AG04450 (cell line): ENCODE measurements at regions not wholly inside any gene's neighbourhood (a gene's known extent, or its start where the extent isn't known, plus 50 kb on each side); places are given as distances from the start of the nearest gene placed in this dataset.

Experiments used
- CTCF ChIA-PET: fragments of 300-600, 350-600 bp; formaldehyde crosslinking; extraction: SDS; loops from one replicate; lab custom pipeline; 2022; ENCODE audit warnings: antibody characterized with exemption, inconsistent platforms; lab: Charles Lee
- POLR2A ChIA-PET: fragments of 350-600 bp; formaldehyde crosslinking; extraction: SDS; loops from one replicate; lab custom pipeline; 2021; ENCODE audit warnings: antibody characterized with exemption, inconsistent platforms; lab: Yijun Ruan, JAX
- DNase-seq: peaks from one replicate; pipeline ENCODE4 v3.0.0-alpha.2; 2011; ENCODE audit warnings: low read depth, low spot score
- H3K27ac ChIP-seq: one replicate; pipeline ENCODE4 v1.5.1; 2012; ENCODE audit warnings: low read depth, low read length, control low read depth
- H3K27me3 ChIP-seq: one replicate; pipeline ENCODE4 v1.6.0; 2012; ENCODE audit warnings: low read length; ENCODE audit not compliant: control insufficient read depth, insufficient read depth
- H3K4me3 ChIP-seq: 2 replicates; pipeline ENCODE4 v1.5.1; 2011; ENCODE audit warnings: mild to moderate bottlenecking, low read depth, low read length, control low read depth
- H3K9me3 ChIP-seq: 2 replicates; pipeline ENCODE4 v1.5.1; 2012; ENCODE audit warnings: low read length; ENCODE audit not compliant: control insufficient read depth, insufficient read depth
- CTCF ChIP-seq: IDR thresholded peaks from 2 replicates; pipeline ENCODE4 v1.5.1; 2011; ENCODE audit warnings: low read depth, low read length, control low read depth, inconsistent platforms

DNA sequence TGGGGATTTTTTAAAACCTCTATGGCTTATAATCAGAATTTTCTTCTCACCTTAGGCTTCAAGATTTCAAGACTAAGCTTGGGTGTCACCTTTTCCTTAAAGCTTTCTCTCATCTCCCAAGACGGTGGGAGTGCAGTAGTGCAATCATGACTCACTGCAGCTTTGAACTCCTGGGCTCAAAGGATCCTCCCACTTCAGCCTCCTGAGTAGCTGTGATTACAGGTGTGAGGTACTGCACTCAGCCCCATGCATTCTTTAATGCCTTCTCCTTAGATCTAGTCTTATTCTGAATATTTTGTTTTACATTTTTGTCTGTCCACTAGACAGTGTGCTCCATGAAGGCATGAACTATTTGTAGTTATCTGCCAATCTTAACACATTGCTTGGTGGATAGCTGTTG lies 55.7 kb upstream of the FAT3 start:
- Histone ChIP-seq H3K27ac (no peak overlapping the region), H3K9me3 (no peaks in the 10 kb centered on the region), H3K27me3 (no peaks in the 10 kb centered on the region), H3K4me3 (no peak overlapping the region)
- ChIA-PET POLR2A (no interaction called here), CTCF (no interaction called here)
- DNase-seq = no peak
- TF ChIP-seq CTCF = no peak

DNA sequence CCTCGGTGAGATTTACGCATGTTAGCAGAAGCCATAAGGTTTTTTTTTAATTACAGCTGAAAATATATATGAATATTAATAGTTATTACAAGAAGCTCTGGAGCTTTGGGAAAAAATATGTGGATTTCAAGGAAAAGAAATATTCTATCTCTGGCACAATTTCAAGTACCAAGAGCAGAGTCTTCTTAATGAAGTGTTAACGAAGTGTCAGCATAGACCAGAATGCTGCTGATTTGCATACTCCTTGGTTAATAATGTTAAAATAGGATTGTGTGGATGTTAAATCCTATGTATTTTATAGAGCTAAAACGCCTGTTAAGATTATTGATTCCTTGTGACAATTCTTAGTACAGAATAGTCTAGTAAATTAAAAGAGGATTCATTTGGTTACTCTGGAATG lies 57.0 kb upstream of the FAT3 start:
- H3K4me3 ChIP-seq = no peak overlapping the region
- H3K9me3 ChIP-seq = no peaks in the 10 kb centered on the region
- H3K27ac ChIP-seq = no peak overlapping the region
- no peak for TF ChIP-seq CTCF
- no peaks in the 10 kb centered on the region for H3K27me3 ChIP-seq
- CTCF ChIA-PET = no interaction called here
- POLR2A ChIA-PET = no interaction called here
- DNase-seq = no peak

GRCh38 chr11:92166335-92166734 lies 58.3 kb upstream of the FAT3 start:
- POLR2A ChIA-PET = no interaction called here
- Histone ChIP-seq H3K27ac (no peak overlapping the region), H3K4me3 (no peak overlapping the region), H3K27me3 (no peaks in the 10 kb centered on the region), H3K9me3 (no peaks in the 10 kb centered on the region)
- no peak for TF ChIP-seq CTCF
- DNase-seq = no peak
- CTCF ChIA-PET = no interaction called here

- Histone ChIP-seq H3K4me3 (no peak overlapping the region), H3K9me3 (no peaks in the 10 kb centered on the region), H3K27me3 (no peaks in the 10 kb centered on the region), H3K27ac (no peak overlapping the region)
- ChIA-PET POLR2A (no interaction called here), CTCF (no interaction called here)
- no peak for DNase-seq
- TF ChIP-seq CTCF = no peak
These were observed 60.7 kb upstream of the FAT3 start for GRCh38 chr11:92163879-92164278.

DNA sequence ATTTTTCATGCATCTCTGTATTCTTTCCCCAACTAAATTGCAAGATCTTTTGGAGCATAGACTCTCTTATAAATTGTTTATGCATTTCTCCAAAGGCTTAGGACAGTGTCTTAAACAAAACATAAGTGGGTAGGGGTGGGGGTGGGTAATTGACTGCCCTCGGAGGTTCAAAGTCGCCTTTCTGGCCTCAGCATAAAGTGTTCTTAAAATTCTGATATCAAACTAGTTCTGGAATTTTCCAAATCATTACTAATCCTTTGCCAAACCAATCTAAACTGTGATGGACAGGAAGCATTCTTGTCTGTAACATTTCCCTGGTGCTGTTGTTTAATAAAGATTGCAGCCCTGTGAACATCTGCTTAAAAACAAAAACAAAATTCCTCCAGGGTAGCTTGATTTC lies 61.8 kb upstream of the FAT3 start:
- H3K4me3 ChIP-seq = no peak overlapping the region
- TF ChIP-seq CTCF = no peak
- H3K9me3 ChIP-seq = no peaks in the 10 kb centered on the region
- ChIA-PET CTCF (no interaction called here), POLR2A (no interaction called here)
- H3K27ac ChIP-seq = no peak overlapping the region
- H3K27me3 ChIP-seq = no peaks in the 10 kb centered on the region
- no peak for DNase-seq
